HUES64 (cell line): ENCODE measurements at regions not wholly inside any gene's neighbourhood (a gene's known extent, or its start where the extent isn't known, plus 50 kb on each side); places are given as distances from the start of the nearest gene placed in this dataset.

ENCODE experiments used
- H3K27ac ChIP-seq: 2 replicates; pipeline ENCODE4 v1.7.0; 2013; ENCODE audit warnings: low read depth, low read length, inconsistent platforms
- H3K27me3 ChIP-seq: 2 replicates; pipeline ENCODE4 v1.6.1; 2013; ENCODE audit warnings: mild to moderate bottlenecking, low read length; ENCODE audit not compliant: insufficient read depth
- H3K36me3 ChIP-seq: 2 replicates; pipeline ENCODE4 v1.6.1; 2013; ENCODE audit warnings: mild to moderate bottlenecking, low read length; ENCODE audit not compliant: insufficient read depth
- H3K4me1 ChIP-seq: 2 replicates; pipeline ENCODE4 v1.6.1; 2013; ENCODE audit warnings: mild to moderate bottlenecking, low read length, moderate library complexity; ENCODE audit not compliant: insufficient read depth
- H3K4me3 ChIP-seq: 2 replicates; pipeline ENCODE4 v1.5.1; 2013; ENCODE audit warnings: mild to moderate bottlenecking, low read length, moderate library complexity
- H3K9ac ChIP-seq: 2 replicates; pipeline ENCODE4 v1.6.1; 2013; ENCODE audit warnings: mild to moderate bottlenecking, low read depth, low read length
- H3K9me3 ChIP-seq: 2 replicates; pipeline ENCODE4 v1.6.1; 2013; ENCODE audit warnings: low read depth, low read length; ENCODE audit not compliant: insufficient read depth
- WGBS: fragments of 150-250, 120-280 bp; methylation state at CpG from one replicate; pipeline ENCODE4 v1.1.7; 2013; ENCODE audit warnings: missing lambda C conversion rate; 5-methylcytosine and 5-hydroxymethylcytosine counted together

GRCh38 chr11:19513253-19513652, 199.4 kb upstream of the NAV2 start:
- Histone ChIP-seq H3K36me3 (no peaks in the 10 kb centered on the region), H3K27me3 (no peaks in the 10 kb centered on the region), H3K4me3 (no peak overlapping the region), H3K9me3 (no peaks in the 10 kb centered on the region), H3K4me1 (no peaks in the 10 kb centered on the region), H3K27ac (no peak overlapping the region), H3K9ac (no peak overlapping the region)
- WGBS: 89% methylated on average over 2 of the region's 2 CpGs

DNA sequence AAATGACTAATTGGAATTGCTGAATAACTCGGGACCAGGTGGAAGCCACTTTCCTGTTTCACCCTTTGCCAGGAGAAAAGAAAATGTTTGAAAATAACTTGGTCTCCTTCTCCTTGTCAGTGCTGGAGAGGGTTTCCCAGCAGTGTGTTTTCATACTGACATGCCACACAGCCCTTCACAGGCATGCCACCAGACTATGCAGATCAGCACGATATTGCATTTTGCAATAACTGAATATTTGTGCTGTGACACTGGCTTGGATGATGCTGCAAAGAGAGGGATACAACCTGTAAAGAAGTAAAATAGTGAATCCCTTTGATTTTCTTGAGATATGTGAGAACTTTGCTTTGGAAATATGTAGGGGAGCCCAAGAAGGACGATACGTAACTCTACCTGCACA, 200.0 kb upstream of the NAV2 start:
- no peak overlapping the region for H3K9ac ChIP-seq
- H3K27ac ChIP-seq: no peak overlapping the region
- no peaks in the 10 kb centered on the region for H3K9me3 ChIP-seq
- H3K36me3 ChIP-seq: no peaks in the 10 kb centered on the region
- 93% methylated on average over 4 of the region's 4 CpGs for WGBS
- H3K4me3 ChIP-seq: no peak overlapping the region
- H3K27me3 ChIP-seq: no peaks in the 10 kb centered on the region
- no peaks in the 10 kb centered on the region; the same call in 1 of the 2 replicates for H3K4me1 ChIP-seq

- no peaks in the 10 kb centered on the region for H3K27me3 ChIP-seq
Measured at GRCh38 chr11:19511413-19512183, 201.0 kb upstream of the NAV2 start.

GRCh38 chr11:19511066-19511412, 201.6 kb upstream of the NAV2 start:
- H3K4me1 ChIP-seq: no peaks in the 10 kb centered on the region; the same call in 1 of the 2 replicates
- no peaks in the 10 kb centered on the region for H3K9me3 ChIP-seq
- H3K27me3 ChIP-seq: no peaks in the 10 kb centered on the region
- no peak overlapping the region for H3K27ac ChIP-seq
- H3K4me3 ChIP-seq: no peak overlapping the region
- H3K36me3 ChIP-seq: no peaks in the 10 kb centered on the region
- 94% methylated on average over 1 of the region's 1 CpG for WGBS
- H3K9ac ChIP-seq: no peak overlapping the region

More at GRCh38 chr11:19511413-19512183, 201.0 kb upstream of the NAV2 start:
- Histone ChIP-seq H3K4me1 (no peaks in the 10 kb centered on the region; the same call in 1 of the 2 replicates), H3K9ac (no peak overlapping the region), H3K36me3 (no peaks in the 10 kb centered on the region), H3K4me3 (no peak overlapping the region), H3K9me3 (no peaks in the 10 kb centered on the region), H3K27ac (no peak overlapping the region)
- 92% methylated on average over 9 of the region's 9 CpGs for WGBS

GRCh38 chr11:19510468-19510867, 202.2 kb upstream of the NAV2 start:
- Histone ChIP-seq H3K9me3 (no peaks in the 10 kb centered on the region), H3K27me3 (no peaks in the 10 kb centered on the region), H3K4me1 (no peaks in the 10 kb centered on the region; the same call in 1 of the 2 replicates), H3K36me3 (no peaks in the 10 kb centered on the region), H3K9ac (no peak overlapping the region), H3K4me3 (no peak overlapping the region), H3K27ac (no peak overlapping the region)
- 86% methylated on average over 8 of the region's 8 CpGs for WGBS

DNA sequence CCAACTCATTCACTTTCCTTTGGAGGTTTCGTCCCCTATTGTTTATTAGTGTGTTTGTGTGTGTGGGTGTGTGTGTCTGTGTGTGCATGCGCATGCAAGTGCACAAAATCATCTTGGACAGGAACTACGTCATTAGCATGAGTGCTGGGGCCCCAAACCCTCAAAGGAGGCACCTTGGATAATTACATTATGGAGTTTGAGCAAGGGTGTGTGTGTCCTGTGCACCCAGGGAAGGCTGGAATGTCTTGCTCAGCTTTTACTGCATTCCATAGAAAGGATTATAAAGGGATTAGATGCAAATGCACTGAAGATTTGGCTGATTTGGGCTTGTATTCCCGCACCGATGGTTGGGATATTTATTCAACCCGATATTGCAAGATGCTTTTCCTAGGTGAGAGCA, 203.4 kb upstream of the NAV2 start:
- WGBS: 89% methylated on average over 6 of the region's 6 CpGs
- Histone ChIP-seq H3K4me3 (no peak overlapping the region), H3K36me3 (no peaks in the 10 kb centered on the region), H3K27ac (no peak overlapping the region), H3K4me1 (no peaks in the 10 kb centered on the region; the same call in 1 of the 2 replicates), H3K9me3 (no peaks in the 10 kb centered on the region), H3K9ac (no peak overlapping the region), H3K27me3 (no peaks in the 10 kb centered on the region)

DNA sequence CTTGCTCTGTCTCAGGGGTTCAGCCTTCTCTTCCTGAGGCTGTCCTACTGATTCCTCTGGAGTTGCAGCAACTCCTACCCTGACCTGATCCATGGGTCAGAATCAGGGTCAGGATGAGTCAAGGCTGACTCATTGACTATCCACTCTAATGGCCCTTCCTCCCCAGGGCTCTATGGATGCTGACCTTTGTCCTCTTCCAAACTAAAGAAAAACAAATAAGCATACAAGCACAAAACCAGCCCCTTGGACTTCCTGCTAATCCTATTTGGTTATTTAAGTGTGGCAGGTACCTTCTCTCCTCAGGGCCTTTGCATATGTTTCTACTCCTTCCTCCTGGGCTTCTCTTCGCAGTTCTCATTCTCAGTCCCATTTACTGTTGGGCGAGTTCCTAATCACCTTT, 204.5 kb upstream of the NAV2 start:
- Histone ChIP-seq H3K4me3 (no peak overlapping the region), H3K9me3 (no peaks in the 10 kb centered on the region), H3K9ac (no peak overlapping the region), H3K27ac (no peak overlapping the region), H3K27me3 (no peaks in the 10 kb centered on the region), H3K4me1 (no peaks in the 10 kb centered on the region; the same call in 1 of the 2 replicates), H3K36me3 (no peaks in the 10 kb centered on the region)
- WGBS: 63% methylated on average over 2 of the region's 2 CpGs

GRCh38 chr11:19506816-19507486, 205.7 kb upstream of the NAV2 start:
- H3K36me3 ChIP-seq: no peaks in the 10 kb centered on the region
- WGBS: 96% methylated on average over 2 of the region's 2 CpGs
- no peaks in the 10 kb centered on the region for H3K27me3 ChIP-seq
- no peak overlapping the region for H3K4me3 ChIP-seq
- no peaks in the 10 kb centered on the region; the same call in 1 of the 2 replicates for H3K4me1 ChIP-seq
- no peak overlapping the region for H3K27ac ChIP-seq
- H3K9me3 ChIP-seq: no peaks in the 10 kb centered on the region
- no peak overlapping the region for H3K9ac ChIP-seq

- Histone ChIP-seq H3K9me3 (no peaks in the 10 kb centered on the region), H3K4me3 (no peak overlapping the region), H3K9ac (no peak overlapping the region), H3K27ac (no peak overlapping the region), H3K36me3 (no peaks in the 10 kb centered on the region), H3K4me1 (no peaks in the 10 kb centered on the region; the same call in 1 of the 2 replicates), H3K27me3 (no peaks in the 10 kb centered on the region)
- WGBS: 89% methylated on average over 3 of the region's 3 CpGs
Measured at GRCh38 chr11:19502691-19503253, 209.9 kb upstream of the NAV2 start.

DNA sequence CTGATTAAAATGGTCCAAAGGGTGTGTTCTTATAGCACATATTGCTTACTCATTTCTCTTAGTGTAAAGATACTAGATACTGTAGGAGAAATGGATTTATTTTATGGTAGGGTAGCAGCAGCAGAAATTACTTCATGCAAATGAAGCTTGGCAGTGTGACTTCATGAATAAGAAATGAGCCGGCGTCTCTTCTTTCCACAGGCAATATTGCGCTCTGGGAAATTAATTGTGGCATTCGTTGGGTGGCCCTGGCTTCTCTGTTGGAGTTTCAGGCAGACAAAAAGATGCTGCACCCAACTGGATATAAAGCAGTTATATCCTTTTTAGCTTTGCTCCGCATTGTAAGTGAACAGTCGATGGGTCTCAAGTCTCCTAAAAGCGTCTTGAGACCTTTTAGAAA, 211.0 kb upstream of the NAV2 start:
- H3K4me1 ChIP-seq: no peaks in the 10 kb centered on the region
- H3K36me3 ChIP-seq: no peaks in the 10 kb centered on the region
- no peak overlapping the region for H3K27ac ChIP-seq
- no peaks in the 10 kb centered on the region for H3K9me3 ChIP-seq
- no peak overlapping the region for H3K4me3 ChIP-seq
- WGBS: 89% methylated on average over 7 of the region's 7 CpGs
- H3K9ac ChIP-seq: no peak overlapping the region
- no peaks in the 10 kb centered on the region for H3K27me3 ChIP-seq

DNA sequence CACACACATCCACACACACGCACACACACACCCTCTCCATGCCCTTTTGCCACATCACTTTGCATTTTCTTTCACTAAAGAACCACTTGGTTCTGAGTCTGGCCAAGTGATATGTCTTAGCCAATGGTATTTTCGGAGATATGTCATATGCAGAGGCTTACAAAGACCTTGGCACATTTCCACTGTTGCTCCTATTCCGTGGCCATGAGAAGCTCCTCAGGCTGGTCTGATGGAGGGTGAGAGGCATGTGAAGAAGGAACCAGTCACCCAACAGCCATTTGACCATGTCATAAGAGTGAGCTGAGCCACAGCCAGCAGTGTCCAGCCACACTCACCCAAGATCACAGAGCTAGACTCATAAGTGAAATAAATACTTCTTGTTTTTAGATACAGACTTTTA, 212.6 kb upstream of the NAV2 start:
- H3K27ac ChIP-seq: no peak overlapping the region
- no peaks in the 10 kb centered on the region for H3K36me3 ChIP-seq
- no peak overlapping the region for H3K4me3 ChIP-seq
- H3K27me3 ChIP-seq: no peaks in the 10 kb centered on the region
- no peaks in the 10 kb centered on the region for H3K9me3 ChIP-seq
- H3K4me1 ChIP-seq: no peaks in the 10 kb centered on the region
- H3K9ac ChIP-seq: no peak overlapping the region
- 85% methylated on average over 3 of the region's 3 CpGs for WGBS
